IMR-90 (cell line): ENCODE measurements at regions not wholly inside any gene's neighbourhood (a gene's known extent, or its start where the extent isn't known, plus 50 kb on each side); places are given as distances from the start of the nearest gene placed in this dataset.
A peak's percentile ranks its signal among the peaks of the same experiment; 100 is the strongest.

Experiments
- ATAC-seq: fragments of 200-7000 bp; cut with Tn5 transposase; 2 replicates; pipeline ENCODE4 v1.9.1; 2020; ENCODE audit warnings: low read depth, mild to moderate bottlenecking, moderate library complexity
- BruUV-seq: library from RNA; stranded (reverse); fragments of 400-500 nt; replicated peaks from 2 replicates; lab custom pipeline; 2021; lab: Mats Ljungman, UMichigan
- CTCF ChIA-PET: fragments of 300-600 bp; formaldehyde crosslinking; extraction: SDS; loops from one replicate; lab custom pipeline; 2021; ENCODE audit warnings: antibody characterized with exemption; lab: Yijun Ruan, JAX
- POLR2A ChIA-PET: fragments of 300-600 bp; sonication (Branson Sonifier 250); formaldehyde crosslinking; loops from one replicate; lab custom pipeline; 2022; ENCODE audit warnings: antibody characterized with exemption; ENCODE audit not compliant: unreplicated experiment; lab: Charles Lee
- DNase-seq: peaks from one replicate; pipeline ENCODE4 v3.0.0; 2013
- H2AFZ ChIP-seq: replicated peaks from 2 replicates; pipeline ENCODE3; 2013; ENCODE audit warnings: low read length, mild to moderate bottlenecking; ENCODE audit not compliant: poor library complexity
- H2AK5ac ChIP-seq: 2 replicates; pipeline ENCODE4 v1.6.1; 2013; ENCODE audit warnings: low read depth, low read length, inconsistent platforms
- H2AK9ac ChIP-seq: replicated peaks from 2 replicates; pipeline ENCODE3; 2013; ENCODE audit warnings: mild to moderate bottlenecking, low read depth, low read length, moderate library complexity; ENCODE audit not compliant: poor library complexity
- H2BK120ac ChIP-seq: 2 replicates; pipeline ENCODE4 v1.6.1; 2013; ENCODE audit warnings: low read depth, low read length, inconsistent platforms
- H2BK15ac ChIP-seq: 3 replicates; pipeline ENCODE4 v1.6.1; 2013; ENCODE audit warnings: low read depth, low read length, inconsistent platforms
- H2BK20ac ChIP-seq: 2 replicates; pipeline ENCODE4 v1.6.1; 2013; ENCODE audit warnings: low read depth, mild to moderate bottlenecking, inconsistent platforms, low read length, moderate library complexity
- H2BK5ac ChIP-seq: 2 replicates; pipeline ENCODE4 v1.6.1; 2013; ENCODE audit warnings: mild to moderate bottlenecking, low read depth, low read length, inconsistent platforms; ENCODE audit not compliant: poor library complexity, severe bottlenecking
- H3K14ac ChIP-seq: replicated peaks from 2 replicates; pipeline ENCODE4 v1.6.1; 2013; ENCODE audit warnings: low read depth, low read length, inconsistent platforms
- H3K18ac ChIP-seq: 2 replicates; pipeline ENCODE4 v1.6.1; 2013; ENCODE audit warnings: low read depth, low read length, control low read depth
- H3K23ac ChIP-seq: 2 replicates; pipeline ENCODE4 v1.6.1; 2013; ENCODE audit warnings: low read depth, low read length, inconsistent platforms
- H3K27ac ChIP-seq: 2 replicates; pipeline ENCODE4 v1.5.1; 2013; ENCODE audit warnings: mild to moderate bottlenecking, control low read depth, low read length; ENCODE audit not compliant: insufficient read depth
- H3K27me3 ChIP-seq: 2 replicates; pipeline ENCODE4 v1.6.1; 2013; ENCODE audit warnings: low read length; ENCODE audit not compliant: control insufficient read depth, insufficient read depth
- H3K36me3 ChIP-seq: 2 replicates; pipeline ENCODE4 v1.6.1; 2013; ENCODE audit warnings: low read length, mixed read lengths; ENCODE audit not compliant: control insufficient read depth, insufficient read depth
- H3K4ac ChIP-seq: 2 replicates; pipeline ENCODE4 v1.6.1; 2013; ENCODE audit warnings: low read depth, low read length, inconsistent platforms
- H3K4me1 ChIP-seq: 2 replicates; pipeline ENCODE4 v1.6.1; 2013; ENCODE audit warnings: low read length, mixed read lengths; ENCODE audit not compliant: control insufficient read depth, insufficient read depth
- H3K4me2 ChIP-seq: 2 replicates; pipeline ENCODE4 v1.6.1; 2013; ENCODE audit warnings: low read depth, mild to moderate bottlenecking, control low read depth, low read length, moderate library complexity
- H3K4me3 ChIP-seq: 2 replicates; pipeline ENCODE4 v1.5.1; 2013; ENCODE audit warnings: low read depth, mild to moderate bottlenecking, control low read depth, low read length, moderate library complexity; ENCODE audit not compliant: insufficient read depth
- H3K56ac ChIP-seq: 2 replicates; pipeline ENCODE4 v1.6.1; 2013; ENCODE audit warnings: low read length, inconsistent platforms; ENCODE audit not compliant: insufficient read depth; ENCODE audit errors: extremely low read depth
- H3K79me1 ChIP-seq, 2 experiments: 2 replicates each; pipeline ENCODE4 v1.6.1; 2013; ENCODE audit warnings: low read length in 2 of 2, inconsistent platforms in 1 of 2, low read depth in 1 of 2
- H3K9ac ChIP-seq: 2 replicates; pipeline ENCODE4 v1.6.1; 2013; ENCODE audit warnings: low read depth, low read length, control low read depth
- H3K9me1 ChIP-seq: 2 replicates; pipeline ENCODE4 v1.6.1; 2013; ENCODE audit warnings: low read length, inconsistent platforms; ENCODE audit not compliant: insufficient read depth
- H3K9me3 ChIP-seq: 2 replicates; pipeline ENCODE4 v1.6.1; 2013; ENCODE audit warnings: low read length; ENCODE audit not compliant: control insufficient read depth, insufficient read depth
- H4K20me1 ChIP-seq: 2 replicates; pipeline ENCODE4 v1.6.1; 2013; ENCODE audit warnings: low read length, inconsistent platforms; ENCODE audit not compliant: insufficient read depth
- H4K5ac ChIP-seq: 2 replicates; pipeline ENCODE4 v1.6.1; 2013; ENCODE audit warnings: mild to moderate bottlenecking, low read depth, low read length, control low read depth
- H4K8ac ChIP-seq, 2 experiments: 2 replicates each; pipeline ENCODE4 v1.6.1; 2013; ENCODE audit warnings: low read depth in 2 of 2, low read length in 2 of 2, control low read depth in 1 of 2, inconsistent platforms in 1 of 2
- H4K91ac ChIP-seq: 2 replicates; pipeline ENCODE4 v1.6.1; 2013; ENCODE audit warnings: low read depth, low read length, inconsistent platforms; ENCODE audit not compliant: insufficient read depth
- BHLHE40 ChIP-seq: fragments of 150-350 bp; IDR thresholded peaks from 2 replicates; pipeline ENCODE4 v1.6.1; 2016; ENCODE audit warnings: mild to moderate bottlenecking, low read depth, low read length
- CHD1 ChIP-seq: IDR thresholded peaks from 2 replicates; pipeline ENCODE4 v1.6.1; 2012; ENCODE audit warnings: low read depth, low read length, improper control_type of control experiment
- ELK1 ChIP-seq: fragments of 150-350 bp; IDR thresholded peaks from 2 replicates; pipeline ENCODE4 v1.6.1; 2016; ENCODE audit warnings: low read depth, mild to moderate bottlenecking, low read length, moderate library complexity, borderline replicate concordance
- MAFK ChIP-seq: IDR thresholded peaks from 2 replicates; pipeline ENCODE4 v1.6.1; 2012; ENCODE audit warnings: low read depth, low read length, improper control_type of control experiment
- RAD21 ChIP-seq: IDR thresholded peaks from 2 replicates; pipeline ENCODE4 v1.6.1; 2012; ENCODE audit warnings: low read length, improper control_type of control experiment
- RCOR1 ChIP-seq: IDR thresholded peaks from 2 replicates; pipeline ENCODE4 v1.6.1; 2012; ENCODE audit warnings: mild to moderate bottlenecking, low read length, improper control_type of control experiment; ENCODE audit not compliant: insufficient replicate concordance
- RFX5 ChIP-seq: IDR thresholded peaks from 2 replicates; pipeline ENCODE4 v1.8.0; 2012; ENCODE audit warnings: low read depth, mild to moderate bottlenecking, low read length, moderate library complexity
- WGBS, 2 experiments: methylation state at CpG; one replicate each; pipeline versions ENCODE4 v1.1.5 to v1.1.7; 2013; ENCODE audit warnings: missing lambda C conversion rate in 2 of 2; ENCODE audit not compliant: insufficient read length in 1 of 2; ENCODE audit errors: extremely low coverage in 2 of 2; 5-methylcytosine and 5-hydroxymethylcytosine counted together
- dilution Hi-C: fragments of 300-500 bp; cut with HindIII; formaldehyde crosslinking; loops from one replicate; pipeline ENCODE4 v1.14.3; 2018; ENCODE audit warnings: low sequenced_read_pairs; ENCODE audit not compliant: unreplicated experiment
- in situ Hi-C: fragments of 300-500 bp; cut with MboI; formaldehyde crosslinking; loops from 3 replicates; pipeline ENCODE4 v1.14.3; 2019; ENCODE audit warnings: low sequenced_read_pairs, inconsistent platforms, mixed read lengths
- intact Hi-C: fragments of 100-400 bp; cut with micrococcal nuclease; formaldehyde crosslinking; loops from 2 replicates; pipeline ENCODE4 v1.10.0; 2022
- TF ChIP-seq, protein P1 (sequence below): conservative IDR thresholded peaks from 2 replicates; pipeline ENCODE4 v1.5.1; 2012; ENCODE audit warnings: mild to moderate bottlenecking, low read depth, low read length, improper control_type of control experiment
- TF ChIP-seq, protein P2 (sequence below): fragments of 150-350 bp; IDR thresholded peaks from 2 replicates; pipeline ENCODE4 v1.6.1; 2017; ENCODE audit warnings: mild to moderate bottlenecking, antibody characterized with exemption, low read length, low read depth

DNA sequence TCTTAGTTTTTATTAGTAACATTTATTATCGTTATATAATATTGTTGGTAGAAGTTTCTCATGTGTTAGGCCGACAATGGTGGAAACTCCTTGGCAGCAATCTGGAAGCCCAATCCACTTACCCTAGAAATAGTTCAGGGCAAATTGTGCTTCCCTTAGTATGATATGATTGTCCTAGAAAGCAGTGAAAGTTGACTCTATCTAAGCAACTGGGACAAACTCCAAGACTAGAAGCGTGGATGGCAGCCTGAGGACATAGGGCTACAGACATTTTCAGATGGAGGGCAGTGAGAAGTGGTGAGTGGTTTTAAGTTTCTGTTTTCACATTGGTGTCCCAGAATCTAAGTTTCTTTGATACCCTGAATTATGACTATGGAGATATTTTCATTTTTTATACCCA, 63.3 kb upstream of the TRPC3 start:
- Histone ChIP-seq H3K4me1 (peaks cover 15% of the 10 kb centered on the region), H3K56ac (no peak overlapping the region), H3K9me3 (no peaks in the 10 kb centered on the region), H3K9ac (no peak overlapping the region), H3K36me3 (no peaks in the 10 kb centered on the region), H2BK5ac (no peak overlapping the region), H2AK9ac (no peak overlapping the region), H4K91ac (no peak overlapping the region), H3K18ac (no peak overlapping the region), H3K27ac (no peak overlapping the region), H3K27me3 (no peaks in the 10 kb centered on the region), H2BK120ac (peak overlapping the region; percentile 33; the same call in 1 of the 2 replicates), H3K79me1 (no peaks in the 10 kb centered on the region; a peak in 1 of 4 replicates), H2BK20ac (no peak overlapping the region), H4K8ac (no peak overlapping the region), H2AK5ac (peak overlapping the region; percentile 7; the same call in 1 of the 2 replicates), H2AFZ (no peak overlapping the region), H3K14ac (no peak overlapping the region), H2BK15ac (no peak overlapping the region), H4K20me1 (no peaks in the 10 kb centered on the region), H3K4me3 (no peak overlapping the region), H3K9me1 (peaks cover 5% of the 10 kb centered on the region), H3K4me2 (no peak overlapping the region), H3K4ac (no peak overlapping the region), H4K5ac (no peak overlapping the region), H3K23ac (no peak overlapping the region)
- dilution Hi-C loops = no loop called here
- ATAC-seq (no peak), DNase-seq (no peak)
- no peak for TF ChIP-seq RFX5
- TF ChIP-seq MAFK = no peak
- TF ChIP-seq BHLHE40 = no peak
- TF ChIP-seq, protein P1, sequence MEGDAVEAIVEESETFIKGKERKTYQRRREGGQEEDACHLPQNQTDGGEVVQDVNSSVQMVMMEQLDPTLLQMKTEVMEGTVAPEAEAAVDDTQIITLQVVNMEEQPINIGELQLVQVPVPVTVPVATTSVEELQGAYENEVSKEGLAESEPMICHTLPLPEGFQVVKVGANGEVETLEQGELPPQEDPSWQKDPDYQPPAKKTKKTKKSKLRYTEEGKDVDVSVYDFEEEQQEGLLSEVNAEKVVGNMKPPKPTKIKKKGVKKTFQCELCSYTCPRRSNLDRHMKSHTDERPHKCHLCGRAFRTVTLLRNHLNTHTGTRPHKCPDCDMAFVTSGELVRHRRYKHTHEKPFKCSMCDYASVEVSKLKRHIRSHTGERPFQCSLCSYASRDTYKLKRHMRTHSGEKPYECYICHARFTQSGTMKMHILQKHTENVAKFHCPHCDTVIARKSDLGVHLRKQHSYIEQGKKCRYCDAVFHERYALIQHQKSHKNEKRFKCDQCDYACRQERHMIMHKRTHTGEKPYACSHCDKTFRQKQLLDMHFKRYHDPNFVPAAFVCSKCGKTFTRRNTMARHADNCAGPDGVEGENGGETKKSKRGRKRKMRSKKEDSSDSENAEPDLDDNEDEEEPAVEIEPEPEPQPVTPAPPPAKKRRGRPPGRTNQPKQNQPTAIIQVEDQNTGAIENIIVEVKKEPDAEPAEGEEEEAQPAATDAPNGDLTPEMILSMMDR = no peak
- no peak for TF ChIP-seq ELK1
- TF ChIP-seq RCOR1 = no peak
- no peak for TF ChIP-seq RAD21
- TF ChIP-seq CHD1 = no peak
- TF ChIP-seq, protein P2, sequence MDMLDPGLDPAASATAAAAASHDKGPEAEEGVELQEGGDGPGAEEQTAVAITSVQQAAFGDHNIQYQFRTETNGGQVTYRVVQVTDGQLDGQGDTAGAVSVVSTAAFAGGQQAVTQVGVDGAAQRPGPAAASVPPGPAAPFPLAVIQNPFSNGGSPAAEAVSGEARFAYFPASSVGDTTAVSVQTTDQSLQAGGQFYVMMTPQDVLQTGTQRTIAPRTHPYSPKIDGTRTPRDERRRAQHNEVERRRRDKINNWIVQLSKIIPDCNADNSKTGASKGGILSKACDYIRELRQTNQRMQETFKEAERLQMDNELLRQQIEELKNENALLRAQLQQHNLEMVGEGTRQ = no peak
- no TSS peak for BruUV-seq
- intact Hi-C loops = no loop called here
- in situ Hi-C loops = no loop called here
- no CpG with 5 or more reads among the region's 3 CpGs for WGBS, 2 experiments
- CTCF ChIA-PET = no interaction called here
- POLR2A ChIA-PET = no interaction called here
